ENCODE measurements at regions not wholly inside any gene's neighbourhood (a gene's known extent, or its start where the extent isn't known, plus 50 kb on each side); places are given as distances from the start of the nearest gene placed in this dataset.
"Not testable (repeated sequence)": the region's sequence is repeated elsewhere in the genome, so short reads cannot be mapped to it uniquely, and the experiment has no call there.

- peak; percentile 44 for DNase-seq
Measured at GRCh38 chr2:106339609-106340008, 128.6 kb downstream of the RGPD3 start.

GRCh38 chr2:106339132-106339531, 129.1 kb downstream of the RGPD3 start:
- DNase-seq = peak; percentile 44

DNA sequence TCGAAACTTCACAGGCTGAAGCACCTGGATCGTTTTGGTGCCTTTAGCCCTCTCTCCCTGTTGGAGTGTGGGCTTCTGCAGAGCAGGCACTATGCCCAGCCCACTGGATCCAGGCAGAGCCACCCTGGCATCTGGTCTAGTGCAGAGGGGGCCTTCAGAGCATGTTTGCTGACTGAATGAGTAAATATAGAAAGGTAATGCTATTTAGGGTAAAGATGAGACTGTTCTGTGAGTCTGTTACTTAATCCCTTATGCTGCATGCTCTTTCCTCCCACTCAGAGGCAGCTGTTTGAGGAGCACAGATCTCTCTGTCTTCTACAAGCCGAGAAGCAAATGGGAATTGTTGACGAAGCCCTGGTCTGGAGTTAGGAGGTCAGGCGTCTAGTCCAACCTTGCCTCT, 130.2 kb downstream of the RGPD3 start:
- peak; percentile 78 for DNase-seq

DNA sequence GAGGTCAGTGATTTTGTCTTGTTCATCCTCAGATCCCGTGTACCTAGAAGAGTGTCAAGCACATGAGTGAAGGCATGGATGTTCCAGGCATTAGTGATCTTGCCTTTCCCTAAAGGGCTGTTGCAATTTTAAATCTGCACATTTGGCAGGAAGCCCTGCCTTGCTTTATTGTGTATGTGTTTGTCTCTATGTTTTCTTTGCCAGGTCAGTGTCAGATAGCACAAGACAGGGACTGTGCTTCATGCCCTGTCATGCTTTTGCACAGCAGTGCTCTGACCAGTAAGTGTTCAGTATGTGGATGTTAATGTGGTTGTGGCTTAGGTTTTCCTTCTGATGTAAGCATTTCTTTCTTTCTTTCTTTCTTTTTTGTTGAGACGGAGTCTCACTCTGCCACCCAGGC, 131.5 kb downstream of the RGPD3 start:
- no peak for DNase-seq

DNA sequence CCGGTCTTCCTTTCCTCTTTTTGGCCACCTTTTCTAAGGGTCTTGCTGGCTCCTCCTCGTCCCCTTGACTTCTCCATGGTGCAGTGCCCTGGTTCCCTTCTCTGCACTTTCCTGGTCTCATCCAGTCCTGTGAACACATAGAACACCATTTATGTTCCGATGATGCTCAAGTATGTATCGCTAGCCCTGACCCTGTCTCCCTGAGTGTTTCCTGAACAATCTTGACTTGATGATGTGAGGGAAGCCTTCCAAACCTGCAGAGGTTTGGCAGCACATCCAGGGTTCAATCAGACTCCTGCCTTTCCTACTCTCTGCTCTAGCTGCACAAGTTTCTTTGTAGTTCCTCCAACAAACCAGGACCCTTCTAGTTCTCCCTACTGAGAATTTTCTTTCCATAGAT, 132.1 kb downstream of the RGPD3 start:
- DNase-seq = no peak

GRCh38 chr2:106334802-106335201, 133.4 kb downstream of the RGPD3 start:
- DNase-seq = no peak

DNA sequence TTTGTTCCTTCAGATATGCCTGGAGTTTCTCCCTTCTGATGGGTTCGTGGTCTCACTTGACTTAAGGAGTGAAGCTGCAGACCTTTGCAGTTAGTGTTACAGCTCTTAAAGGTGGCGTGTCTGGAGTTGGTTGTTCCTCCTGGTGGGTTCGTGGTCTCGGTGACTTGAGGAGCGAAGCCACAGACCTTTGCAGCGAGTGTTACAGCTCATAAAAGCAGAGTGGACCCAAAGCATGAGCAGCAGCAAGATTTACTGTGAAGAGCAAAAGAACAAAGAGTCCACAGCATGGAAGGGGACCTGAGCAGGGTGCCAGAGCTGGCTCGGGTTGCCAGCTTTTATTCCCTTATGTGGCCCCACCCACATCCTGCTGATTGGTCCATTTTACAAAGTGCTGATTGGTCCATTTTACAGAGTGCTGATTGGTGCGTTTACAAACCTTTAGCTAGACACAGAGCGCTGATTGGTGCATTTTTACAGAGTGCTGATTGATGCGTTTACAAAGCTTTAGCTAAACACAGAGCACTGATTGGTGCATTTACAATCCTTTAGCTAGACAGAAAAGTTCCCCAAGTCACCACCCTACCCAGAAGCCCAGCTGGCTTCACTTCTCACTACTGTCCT, 134.8 kb downstream of the RGPD3 start:
- not testable (repeated sequence) for DNase-seq

- no peak for DNase-seq
Measured at GRCh38 chr2:106332054-106332453, 136.2 kb downstream of the RGPD3 start.

GRCh38 chr2:106330384-106331261, 136.5 kb upstream of the UXS1 start:
- DNase-seq = not testable (repeated sequence)

- DNase-seq = no peak
Measured at GRCh38 chr2:106323337-106324013, 129.4 kb upstream of the UXS1 start.

DNA sequence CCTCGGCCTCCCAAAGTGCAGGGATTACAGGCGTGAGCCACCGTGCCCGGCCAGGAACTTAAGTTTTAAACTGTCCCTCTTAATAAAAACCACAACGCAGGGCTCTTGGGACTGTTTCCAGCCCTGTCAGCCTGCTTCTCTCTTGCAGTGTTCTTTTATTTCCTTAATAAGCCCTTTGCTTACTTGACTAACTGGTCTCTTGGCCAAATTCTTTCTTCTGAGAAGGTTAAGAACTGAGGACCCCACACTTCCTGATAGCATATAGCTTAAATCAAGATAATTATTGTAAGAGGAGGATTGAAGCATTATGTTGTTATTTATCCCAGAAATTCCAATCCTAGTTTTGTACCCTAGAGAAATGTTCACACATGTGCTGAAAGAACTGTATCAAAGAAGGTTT, 128.2 kb upstream of the UXS1 start:
- no peak for DNase-seq

DNA sequence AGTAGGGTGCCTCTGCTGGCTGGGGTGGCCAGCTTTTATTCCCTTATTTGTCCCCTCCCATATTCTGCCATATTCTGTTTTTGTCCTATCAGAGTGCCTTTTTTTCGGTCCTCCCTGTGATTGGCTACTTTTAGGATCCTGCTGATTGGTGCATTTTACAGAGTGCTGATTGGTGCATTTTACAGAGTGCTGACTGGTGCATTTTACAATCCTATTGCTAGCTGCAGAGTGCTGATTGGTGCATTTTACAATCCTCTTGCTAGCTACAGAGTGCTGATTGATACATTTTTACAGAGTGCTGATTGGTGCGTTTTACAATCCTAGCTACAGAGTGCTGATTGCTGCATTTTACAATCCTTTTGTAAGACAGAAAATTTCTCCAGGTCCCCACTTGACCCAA, 126.3 kb upstream of the UXS1 start:
- DNase-seq = not testable (repeated sequence)

DNA sequence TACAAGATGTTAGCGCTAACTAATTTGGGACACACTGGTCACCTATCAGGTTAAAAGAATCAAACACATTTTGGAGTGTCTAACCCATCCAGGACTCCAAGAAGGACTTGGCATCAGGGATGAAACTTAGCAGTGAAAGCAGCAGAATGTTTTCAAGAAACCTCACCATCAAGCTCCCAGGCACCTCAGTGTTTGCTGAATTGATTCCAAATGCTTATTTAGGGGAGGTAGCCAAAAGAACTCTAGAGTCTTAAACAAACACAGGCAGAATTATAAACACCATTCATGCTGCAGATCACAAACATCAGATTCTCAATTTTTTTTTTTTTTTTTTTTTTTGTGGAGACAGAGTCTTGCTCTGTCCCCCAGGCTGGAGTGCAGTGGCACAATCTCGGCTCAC, 122.8 kb upstream of the UXS1 start:
- DNase-seq = no peak

- no peak for DNase-seq
Measured at GRCh38 chr2:106314444-106314843, 120.3 kb upstream of the UXS1 start.

DNA sequence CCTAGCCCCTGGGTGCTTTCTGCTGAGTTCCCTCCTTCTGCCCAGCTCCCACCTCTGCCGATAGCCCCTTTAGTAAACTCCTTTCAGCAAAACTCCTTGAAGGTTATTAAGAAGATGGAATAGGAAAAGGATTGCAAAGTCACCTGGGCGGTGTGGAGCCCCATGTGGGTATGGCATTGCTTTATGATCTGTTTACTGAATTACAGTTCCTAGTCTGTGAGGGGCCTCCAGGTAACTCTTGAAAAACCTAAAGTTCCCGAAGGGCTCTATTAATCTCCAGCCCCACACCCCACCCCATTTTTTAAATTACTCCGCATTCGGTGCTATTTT, 116.9 kb upstream of the UXS1 start:
- DNase-seq = no peak

DNA sequence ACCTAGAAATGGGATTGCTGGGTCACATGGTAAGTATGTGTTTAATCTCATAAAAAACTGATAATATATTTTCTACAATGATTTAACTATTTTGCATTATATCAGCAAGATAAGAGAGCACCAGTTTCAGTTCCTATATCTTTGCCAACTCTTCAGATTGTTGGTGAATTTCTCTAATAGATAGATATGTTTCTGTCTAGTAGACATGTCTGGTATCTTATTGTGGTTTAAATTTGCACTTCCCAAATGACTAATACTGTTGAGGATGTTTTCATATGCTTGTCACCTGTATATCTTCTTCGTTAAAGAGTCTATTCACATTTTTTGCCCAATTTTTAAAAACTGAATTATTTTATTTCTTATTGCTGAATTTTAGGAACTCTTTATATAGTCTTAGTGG, 113.8 kb upstream of the UXS1 start:
- DNase-seq = no peak

- DNase-seq = no peak
Measured at GRCh38 chr2:106306387-106306786, 112.3 kb upstream of the UXS1 start.

GRCh38 chr2:106304612-106305184, 110.6 kb upstream of the UXS1 start:
- DNase-seq = no peak

- no peak for DNase-seq
Measured at GRCh38 chr2:106299696-106300095, 105.6 kb upstream of the UXS1 start.

DNA sequence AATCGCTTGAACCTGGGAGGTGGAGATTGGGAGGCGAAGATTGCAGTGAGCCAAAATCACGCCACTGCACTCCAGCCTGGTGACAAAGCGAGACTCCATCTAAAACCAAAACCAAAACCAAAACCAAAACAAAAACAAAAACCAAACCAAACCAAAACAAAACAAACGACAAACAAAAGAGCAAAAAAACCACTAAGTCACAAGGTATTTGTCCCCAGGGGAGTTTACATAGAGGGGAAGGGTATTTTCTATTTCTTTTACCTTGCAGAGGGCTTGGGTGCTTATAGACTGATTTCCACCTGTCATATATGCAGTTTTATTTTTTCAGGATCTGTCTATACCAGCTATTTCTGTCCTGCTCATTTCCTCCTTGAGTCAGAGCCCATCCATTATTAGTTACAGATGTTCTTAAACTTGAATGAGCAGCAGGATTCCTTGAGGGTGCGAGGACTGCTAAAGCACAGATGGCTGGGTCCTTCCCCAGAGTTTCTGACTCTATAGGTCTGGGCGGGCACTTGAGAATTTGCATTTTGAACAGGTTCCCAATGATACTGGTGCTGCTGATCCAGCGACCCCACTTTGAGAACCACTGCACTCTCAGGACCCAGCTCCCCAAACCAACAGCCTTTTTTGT, 102.2 kb upstream of the UXS1 start:
- DNase-seq = no peak

DNA sequence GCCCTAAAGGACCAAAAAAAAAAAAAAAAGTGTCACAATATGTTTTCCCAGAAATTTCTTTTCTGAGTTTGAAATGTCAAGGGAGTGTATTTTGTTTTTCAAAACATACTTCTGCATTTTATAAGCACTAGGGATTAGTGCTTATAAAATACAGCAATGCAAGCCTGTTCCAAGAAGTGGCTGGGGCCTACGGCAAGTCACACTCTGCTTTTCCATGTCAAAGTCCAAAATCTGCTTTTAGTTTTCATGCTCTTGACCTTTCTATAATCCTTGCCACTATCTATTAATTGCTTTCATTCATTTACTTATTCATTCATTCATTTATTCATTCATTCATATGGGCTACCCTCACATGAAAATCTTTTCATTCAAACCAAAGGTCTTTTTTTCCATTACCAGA, 100.1 kb upstream of the UXS1 start:
- no peak for DNase-seq

DNA sequence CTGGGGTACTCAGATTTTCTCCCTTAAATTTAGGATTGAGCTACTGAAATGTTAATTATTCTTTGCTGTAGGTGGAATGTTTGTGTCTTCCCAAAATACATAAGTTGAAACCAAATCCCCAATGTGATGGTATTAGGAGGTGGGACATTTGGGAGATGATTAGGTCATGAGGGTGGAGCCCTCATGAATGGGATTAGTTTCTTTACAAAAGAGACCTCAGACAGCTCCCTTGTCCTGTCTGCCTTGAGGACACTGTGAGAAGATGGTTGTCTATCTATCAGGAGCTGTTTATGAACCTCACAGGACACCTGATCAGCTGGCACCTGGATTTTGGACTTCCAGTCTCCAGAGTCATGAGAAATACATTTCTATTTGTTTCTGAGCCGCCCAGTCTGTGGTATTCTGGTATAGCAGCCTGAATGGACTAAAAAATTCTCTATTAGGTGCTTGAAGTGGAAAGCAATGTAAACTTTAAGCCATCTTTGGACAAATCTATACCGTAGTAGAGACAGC, 99.2 kb upstream of the UXS1 start:
- DNase-seq = no peak

DNA sequence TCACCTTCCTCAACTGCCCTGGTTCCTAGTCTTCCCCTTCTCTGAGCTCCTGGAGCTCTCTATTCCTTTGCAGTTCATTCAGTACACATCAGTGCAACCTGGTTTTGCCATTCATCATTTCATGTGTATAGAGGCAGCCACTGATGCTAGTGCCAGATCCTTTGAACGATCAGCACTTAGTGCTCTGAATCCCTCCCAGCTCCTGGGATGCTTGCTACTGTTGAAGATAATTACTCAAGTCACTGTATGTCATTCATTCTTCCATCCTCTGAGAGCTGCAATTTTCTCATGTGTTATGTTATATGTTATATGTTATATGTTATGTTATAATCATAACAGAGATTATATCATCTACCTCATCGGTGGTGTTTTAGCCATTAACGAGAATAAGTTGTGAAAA, 98.5 kb upstream of the UXS1 start:
- DNase-seq = no peak

All from NCI-H82 (cell line).